K562 (cell line): ENCODE measurements at regions not wholly inside any gene's neighbourhood (a gene's known extent, or its start where the extent isn't known, plus 50 kb on each side); places are given as distances from the start of the nearest gene placed in this dataset.

Experiments
- ATAC-seq: fragments of 200-7000 bp; cut with Tn5 transposase; 3 replicates; pipeline ENCODE4 v1.9.1; 2020; ENCODE audit warnings: moderate library complexity
- BruUV-seq: library from RNA; stranded (reverse); fragments of 400-500 nt; replicated peaks from 2 replicates; lab custom pipeline; 2021; lab: Mats Ljungman, UMichigan
- CTCF ChIA-PET: fragments of 300-600 bp; formaldehyde crosslinking; extraction: SDS; loops from one replicate; lab custom pipeline; 2021; ENCODE audit warnings: low intra/inter-chr PET ratio; lab: Yijun Ruan, JAX
- POLR2A ChIA-PET: fragments of 300-600, 350-650 bp; sonication (Branson Sonifier 250); formaldehyde crosslinking; extraction: SDS; loops from one replicate; lab custom pipeline; 2021; ENCODE audit warnings: antibody characterized with exemption, inconsistent platforms; lab: Yijun Ruan, JAX
- DNase-seq, 4 experiments: peaks; one replicate each; pipeline versions ENCODE4 v3.0.0 to v3.0.0-alpha.2; 2011 to 2018; ENCODE audit warnings: low spot score in 3 of 4, mixed read lengths in 3 of 4; ENCODE audit errors: extremely low read depth in 1 of 4
- FAIRE-seq: peaks from 2 replicates; lab custom pipeline; 2011; peaks lifted over from hg19 to GRCh38; lab: Jason Lieb, UNC
- H2AFZ ChIP-seq: 2 replicates; pipeline ENCODE4 v1.6.0; 2011; ENCODE audit warnings: low read depth, low read length, control low read depth, inconsistent platforms
- H3K27ac ChIP-seq: fragments of 200-600 bp; 3 replicates; pipeline ENCODE4 v1.8.0; 2011; ENCODE audit warnings: low read depth, mild to moderate bottlenecking, control low read depth, inconsistent platforms, low read length, moderate library complexity, mixed read lengths; ENCODE audit errors: extremely low read depth
- H3K27me3 ChIP-seq, 2 experiments: fragments of 300-600 bp in 1 of 2; 2 replicates in 1 of 2; 3 replicates in 1 of 2; pipeline versions ENCODE4 v1.6.0 to v1.8.0; 2011; ENCODE audit warnings: inconsistent platforms in 2 of 2, low read length in 2 of 2, mild to moderate bottlenecking in 1 of 2, mixed read lengths in 1 of 2, moderate library complexity in 1 of 2; ENCODE audit not compliant: control insufficient read depth in 2 of 2, insufficient read depth in 2 of 2
- H3K36me3 ChIP-seq: fragments of 300-600 bp; 3 replicates; pipeline ENCODE4 v1.8.0; 2011; ENCODE audit warnings: mild to moderate bottlenecking, low read length, inconsistent platforms; ENCODE audit not compliant: control insufficient read depth, insufficient read depth
- H3K4me1 ChIP-seq, 2 experiments: fragments of 200-600 bp in 1 of 2; replicated peaks in 1 of 2; 2 replicates in 1 of 2; 3 replicates in 1 of 2; pipeline versions ENCODE4 v1.5.1 to v1.8.0; 2011; ENCODE audit warnings: inconsistent platforms in 2 of 2, low read length in 2 of 2, mild to moderate bottlenecking in 1 of 2, mixed read lengths in 1 of 2, moderate library complexity in 1 of 2; ENCODE audit not compliant: control insufficient read depth in 2 of 2, insufficient read depth in 2 of 2
- H3K4me2 ChIP-seq: 2 replicates; pipeline ENCODE4 v1.6.1; 2011; ENCODE audit warnings: low read length, control low read depth, inconsistent platforms, mixed read lengths; ENCODE audit not compliant: insufficient read depth
- H3K4me3 ChIP-seq: fragments of 200-600 bp; sonication (generic), shearing (Covaris generic); 2 replicates; pipeline ENCODE4 v1.5.1; 2016; ENCODE audit warnings: control low read depth, inconsistent platforms
- H3K79me2 ChIP-seq: fragments of 200-600 bp; 3 replicates; pipeline ENCODE4 v1.8.0; 2011; ENCODE audit warnings: low read length, inconsistent platforms; ENCODE audit not compliant: control insufficient read depth, insufficient read depth
- H3K9ac ChIP-seq, 2 experiments: 2 replicates each; pipeline versions ENCODE4 v1.6.0 to v1.6.1; 2011; ENCODE audit warnings: low read depth in 2 of 2, low read length in 2 of 2, control low read depth in 1 of 2, inconsistent platforms in 1 of 2, mild to moderate bottlenecking in 1 of 2, mixed read lengths in 1 of 2; ENCODE audit not compliant: insufficient read depth in 1 of 2
- H3K9me1 ChIP-seq: one replicate; pipeline ENCODE4 v1.6.0; 2011; ENCODE audit warnings: inconsistent platforms, mild to moderate bottlenecking, low read length, moderate library complexity; ENCODE audit not compliant: control insufficient read depth, insufficient read depth
- H3K9me3 ChIP-seq: replicated peaks from 2 replicates; pipeline ENCODE4 v1.5.1; 2011; ENCODE audit warnings: low read depth, low read length, inconsistent platforms; ENCODE audit not compliant: control insufficient read depth, insufficient read depth
- H4K20me1 ChIP-seq: replicated peaks from 2 replicates; pipeline ENCODE4 v1.6.1; 2011; ENCODE audit warnings: low read length, inconsistent platforms, mixed read lengths; ENCODE audit not compliant: control insufficient read depth, insufficient read depth
- DIDO1 ChIP-seq: fragments of 450-650 bp; IDR thresholded peaks from 2 replicates; pipeline ENCODE4 v1.6.1; 2016; ENCODE audit warnings: low read depth, missing biosample characterization, missing genetic modification characterization
- GATAD2B ChIP-seq: fragments of 450-650 bp; IDR thresholded peaks from 2 replicates; pipeline ENCODE4 v1.6.1; 2017; ENCODE audit warnings: mild to moderate bottlenecking, borderline replicate concordance
- SIX5 ChIP-seq, 2 experiments: IDR thresholded peaks; 2 replicates each; pipeline ENCODE4 v1.6.1; 2011; ENCODE audit warnings: low read length in 2 of 2, borderline replicate concordance in 1 of 2, low read depth in 1 of 2, mild to moderate bottlenecking in 1 of 2, moderate library complexity in 1 of 2; ENCODE audit not compliant: insufficient read depth in 1 of 2
- TCF15 ChIP-seq: fragments of 250-450 bp; sonication (Bioruptor Pico); IDR thresholded peaks from 2 replicates; pipeline ENCODE4 v1.8.0; 2022; ENCODE audit warnings: moderate library complexity, mild to moderate bottlenecking, inconsistent platforms
- WGBS: fragments of 100-300 bp; shearing (Covaris generic); methylation state at CpG from one replicate; pipeline ENCODE4 v1.1.6; 2016; ENCODE audit warnings: low coverage, mixed read lengths; ENCODE audit not compliant: insufficient coverage; ENCODE audit errors: missing lambda C conversion rate; 5-methylcytosine and 5-hydroxymethylcytosine counted together
- in situ Hi-C: fragments of 300-500 bp; cut with MboI; formaldehyde crosslinking; loops from 4 replicates; pipeline ENCODE4 v1.15.0; 2018; ENCODE audit warnings: inconsistent platforms, mixed read lengths
- intact Hi-C: fragments of 100-400 bp; cut with micrococcal nuclease; formaldehyde crosslinking; loops from 2 replicates; pipeline ENCODE4 v1.14.2; 2022

- no peak for TF ChIP-seq TCF15
These were observed 294.3 kb upstream of the FBXO33 start (continued) for GRCh38 chr14:39726563-39726962.

GRCh38 chr14:39722547-39723273 lies 290.5 kb upstream of the FBXO33 start:
- no peak for TF ChIP-seq GATAD2B
- no peak for TF ChIP-seq SIX5 (IDR thresholded peaks at IDR 0.05; ENCODE audit: borderline replicate concordance in 1 of 2, insufficient read depth in 1 of 2, low read depth in 1 of 2, low read length in 2 of 2)
- TF ChIP-seq DIDO1 (tag) = no peak
- TF ChIP-seq, all 486 proteins: peak for 0
- Histone ChIP-seq H3K9ac (no peak overlapping the region), H3K9me1 (no peaks in the 10 kb centered on the region), H2AFZ (no peak overlapping the region), H3K27ac (no peak overlapping the region), H3K4me3 (no peak overlapping the region), H4K20me1 (no peaks in the 10 kb centered on the region), H3K79me2 (no peaks in the 10 kb centered on the region), H3K36me3 (no peaks in the 10 kb centered on the region), H3K27me3 (no peaks in the 10 kb centered on the region), H3K9me3 (no peaks in the 10 kb centered on the region), H3K4me1 (no peaks in the 10 kb centered on the region), H3K4me2 (no peak overlapping the region)
- no peak for ATAC-seq
- intact Hi-C loops (no loop called here), in situ Hi-C loops (no loop called here)
- CTCF ChIA-PET = no interaction called here
- 0% methylated on average over 2 of the region's 2 CpGs for WGBS
- BruUV-seq = no TSS peak
- no peak for DNase-seq
- POLR2A ChIA-PET = no interaction called here
- FAIRE-seq = no peak
